ELR (cell line): ENCODE measurements at regions not wholly inside any gene's neighbourhood (a gene's known extent, or its start where the extent isn't known, plus 50 kb on each side); places are given as distances from the start of the nearest gene placed in this dataset.

Source experiments
- DNase-seq: peaks from one replicate; pipeline ENCODE4 v3.0.0-alpha.2; 2015; ENCODE audit warnings: low read depth

DNA sequence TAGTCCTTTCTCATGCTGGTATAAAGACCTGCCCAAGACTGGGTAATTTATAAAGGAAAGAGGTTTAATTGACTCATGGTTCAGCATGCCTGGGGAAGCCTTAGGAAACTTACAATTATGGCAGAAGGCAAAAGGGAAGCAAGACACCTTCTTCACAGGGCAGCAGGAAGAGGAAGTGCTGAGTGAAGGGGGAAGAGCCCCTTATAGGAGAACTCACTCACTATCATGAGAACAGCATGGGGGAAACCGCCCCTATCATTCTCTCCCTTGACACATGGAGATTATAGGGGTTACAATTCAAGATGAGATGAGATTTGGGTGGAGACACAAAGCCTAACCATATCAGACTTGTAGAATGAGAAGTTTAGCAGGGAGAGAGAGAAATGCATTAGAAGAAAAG, 373.3 kb upstream of the DIAPH2 start:
- no peak for DNase-seq

DNA sequence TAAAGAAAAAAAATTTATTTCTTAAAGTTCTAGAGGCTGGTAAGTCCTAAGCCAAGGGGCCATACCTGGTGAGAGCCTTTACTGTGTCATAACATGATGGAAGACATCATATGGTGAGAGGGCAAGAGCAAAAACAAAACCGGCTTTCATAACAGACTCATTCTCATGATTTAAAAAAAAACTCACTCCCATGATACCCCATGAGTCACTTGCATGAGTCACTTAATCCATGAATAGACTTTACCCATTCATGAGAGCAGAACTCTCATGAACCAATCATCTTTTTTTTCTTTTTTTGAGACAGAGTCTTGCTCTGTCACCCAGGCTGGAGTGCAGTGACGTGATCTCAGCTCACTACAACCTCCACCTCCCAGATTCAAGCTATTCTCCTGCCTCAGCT, 369.7 kb upstream of the DIAPH2 start:
- DNase-seq = peak; percentile 29

DNA sequence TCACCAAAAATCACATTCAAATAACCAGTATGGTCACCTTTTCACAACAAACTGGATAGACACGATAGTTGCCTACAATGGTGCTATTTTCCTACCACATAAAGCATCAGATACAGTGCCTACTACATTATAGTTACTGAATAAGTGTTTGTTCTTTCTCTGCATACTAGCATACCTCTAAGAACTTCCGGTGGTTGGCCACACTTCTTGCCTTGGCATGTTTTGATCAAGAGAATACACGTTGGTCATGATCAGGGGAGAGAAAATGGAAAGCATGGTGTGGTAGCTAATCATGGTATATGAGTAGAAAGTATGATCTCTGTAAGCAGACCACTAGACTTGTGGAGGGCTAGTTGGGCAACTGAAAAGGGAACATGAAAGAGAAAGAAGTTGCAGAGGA, 322.8 kb upstream of the DIAPH2 start:
- no peak for DNase-seq

DNA sequence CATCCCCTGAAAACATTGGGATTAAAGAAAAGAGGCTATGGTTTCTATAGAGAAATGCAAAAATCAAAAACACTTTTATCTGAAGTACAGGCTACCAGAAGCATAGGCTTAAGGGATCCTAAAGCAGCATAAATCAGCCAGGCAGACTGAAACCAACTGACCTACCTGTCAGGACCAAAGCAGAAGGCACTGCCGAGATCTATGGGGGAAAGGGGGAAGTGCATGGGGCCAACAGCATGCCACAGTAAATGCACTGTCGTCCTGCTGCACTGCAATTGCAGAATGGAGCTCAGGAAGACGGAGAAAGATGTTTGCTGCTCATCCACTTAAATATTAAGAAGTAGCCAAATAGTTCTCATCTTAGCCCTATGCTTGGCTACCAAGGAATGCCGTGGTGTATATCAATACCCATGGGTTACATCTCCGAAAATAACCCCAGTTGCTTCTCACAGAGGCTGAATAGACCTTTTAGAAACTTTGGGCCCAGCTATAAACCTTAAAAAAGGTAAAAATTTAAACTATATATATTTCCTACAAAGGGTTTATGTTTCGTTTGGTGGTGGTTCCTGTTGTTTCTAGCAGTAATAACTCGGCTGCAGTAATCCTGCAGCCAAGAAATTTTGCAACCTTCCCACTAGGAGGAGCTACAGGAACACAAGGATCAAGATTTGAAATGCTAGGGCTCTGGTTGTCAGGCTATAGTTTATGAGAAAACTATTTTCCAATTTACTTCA, 312.2 kb upstream of the DIAPH2 start:
- peak; percentile 51 for DNase-seq

DNA sequence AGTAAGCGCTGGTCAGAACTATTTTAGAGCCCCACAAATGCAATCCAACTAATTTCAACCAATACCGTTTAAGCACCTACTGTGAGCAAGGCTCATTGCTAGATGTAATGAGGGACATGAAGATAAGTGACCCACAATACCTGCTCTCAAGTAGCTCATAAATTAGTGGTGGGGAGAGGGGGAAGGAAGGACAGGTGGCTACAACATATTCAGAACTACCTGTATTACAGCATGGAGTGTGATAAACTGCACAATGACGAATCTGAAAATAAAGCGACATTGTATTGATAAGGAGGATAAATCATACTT, 311.6 kb upstream of the DIAPH2 start:
- DNase-seq = no peak

DNA sequence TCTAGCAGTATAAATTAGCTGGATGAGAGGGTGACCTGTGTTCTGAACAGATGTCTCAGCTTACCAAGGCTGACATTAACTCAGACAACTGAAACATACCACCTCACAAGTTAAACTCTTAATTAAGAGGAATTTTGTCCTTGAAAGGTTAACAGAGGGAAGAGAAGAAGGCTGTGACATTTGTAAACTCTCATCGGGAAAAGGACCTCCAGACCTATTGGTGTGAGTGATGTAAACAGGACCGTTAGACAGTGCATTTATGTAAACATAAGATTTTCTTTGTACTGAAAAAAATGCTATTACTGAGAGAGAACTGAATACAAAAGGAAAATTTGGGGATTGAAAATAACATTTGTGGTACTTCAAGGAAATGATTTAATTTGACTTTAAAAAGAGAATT, 308.4 kb upstream of the DIAPH2 start:
- DNase-seq = no peak

DNA sequence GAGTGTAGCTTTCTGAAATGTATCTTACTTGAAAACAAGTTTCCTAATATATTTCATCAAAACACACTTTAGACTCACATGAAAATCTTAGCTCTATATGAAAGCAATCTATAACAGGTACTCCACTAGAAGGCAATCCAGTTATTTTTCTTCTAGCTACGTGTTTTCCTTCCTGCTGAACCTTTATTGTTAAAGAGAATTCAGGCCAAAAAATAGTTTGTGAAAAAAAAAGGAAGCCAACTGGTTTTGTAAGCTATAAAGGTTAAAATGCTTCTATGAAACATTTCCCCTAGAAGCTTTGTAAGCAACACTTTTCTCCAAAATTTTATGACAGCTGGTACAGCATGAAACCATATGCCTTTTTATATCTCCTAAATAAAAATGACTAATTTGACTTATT, 304.7 kb upstream of the DIAPH2 start:
- DNase-seq = no peak

DNA sequence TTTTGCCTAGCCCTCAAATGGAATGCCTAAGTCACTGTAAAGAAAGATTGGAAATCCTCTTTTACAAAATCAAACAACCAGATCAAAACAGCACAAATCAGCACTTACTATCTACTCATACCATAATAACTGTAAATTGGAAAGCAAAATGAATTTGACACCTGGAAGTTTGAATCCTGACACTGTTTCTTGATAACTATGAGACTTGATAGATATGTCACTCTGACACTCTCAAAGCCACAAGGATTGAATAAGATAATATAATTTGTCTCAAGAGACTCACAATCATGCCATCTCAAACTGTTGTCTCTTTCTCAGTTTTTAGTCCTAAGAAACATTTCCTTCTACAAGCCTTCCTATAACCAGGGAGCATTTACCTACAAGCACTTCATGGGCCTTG, 302.6 kb upstream of the DIAPH2 start:
- DNase-seq = no peak

DNA sequence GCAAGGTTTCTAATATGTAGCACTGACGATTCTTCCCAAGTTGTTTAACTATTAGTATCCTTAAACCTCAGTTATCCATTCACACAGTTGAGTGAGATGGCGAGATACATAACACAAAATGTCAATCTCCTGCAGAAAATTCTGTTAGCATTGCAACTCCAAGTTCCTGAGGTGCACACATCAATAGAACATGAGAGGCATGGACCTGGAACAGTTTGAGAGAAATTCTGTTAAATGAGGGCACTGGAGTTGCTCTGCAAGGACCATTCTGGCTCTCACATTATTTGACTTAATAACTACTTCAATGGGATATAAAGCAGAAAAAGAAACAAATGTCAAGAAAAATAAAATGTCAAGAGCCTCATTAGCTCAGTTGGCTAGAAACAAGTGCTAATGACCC, 301.2 kb upstream of the DIAPH2 start:
- no peak for DNase-seq

DNA sequence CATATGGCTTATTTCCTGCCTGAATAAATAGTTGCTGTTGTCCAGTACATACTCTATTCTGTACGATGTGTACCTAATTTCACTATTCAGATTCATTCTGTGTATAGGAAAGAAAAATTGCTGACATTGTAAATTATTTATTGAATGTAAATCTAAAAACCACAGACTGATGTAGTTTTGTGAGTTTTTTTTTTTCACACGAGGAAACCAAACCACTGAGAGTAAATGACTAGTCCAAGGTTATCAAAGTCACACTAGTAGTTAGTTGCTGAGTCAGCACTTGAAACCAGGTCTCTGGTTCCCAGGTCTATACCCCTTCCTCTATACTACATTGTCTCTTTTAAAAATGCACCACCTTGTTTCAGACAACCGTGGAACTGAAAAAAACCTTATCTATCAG, 298.3 kb upstream of the DIAPH2 start:
- DNase-seq = no peak

DNA sequence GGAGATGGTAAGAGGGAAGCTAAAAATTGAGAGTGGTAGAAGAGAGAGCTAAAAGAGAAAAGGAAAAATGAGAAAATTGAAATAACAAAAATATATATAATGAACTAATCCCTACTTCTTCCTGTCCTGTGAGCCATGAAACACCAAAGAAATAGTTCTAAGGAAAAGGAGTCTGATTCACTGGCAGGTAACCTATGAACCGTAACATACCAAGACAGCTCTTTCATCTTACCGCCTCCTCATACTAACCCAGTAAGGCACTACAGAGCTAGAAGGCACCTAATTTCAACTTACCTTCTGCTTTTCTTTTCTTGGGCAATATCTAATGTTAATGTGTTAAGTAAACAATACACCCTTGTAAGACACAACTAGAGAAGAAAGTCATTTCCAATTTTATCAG, 297.7 kb upstream of the DIAPH2 start:
- no peak for DNase-seq

DNA sequence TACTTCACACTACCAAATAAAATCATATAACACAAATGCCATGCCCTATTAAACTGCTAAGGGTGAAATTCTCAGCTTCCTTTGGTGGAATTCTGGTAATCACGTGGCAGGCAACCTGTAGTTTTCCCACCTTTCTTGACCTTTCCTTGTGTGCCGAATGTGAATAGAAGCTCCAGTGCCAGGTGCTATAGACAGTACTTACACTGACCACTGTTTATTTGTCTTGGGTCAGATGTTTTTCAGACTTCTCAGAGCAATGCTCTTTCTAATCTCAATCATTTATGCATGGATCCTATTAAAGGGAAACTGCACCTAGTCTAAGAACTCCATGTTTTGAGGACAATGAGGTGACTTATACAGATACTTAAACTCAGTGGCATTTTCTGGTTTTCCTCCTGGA, 296.8 kb upstream of the DIAPH2 start:
- no peak for DNase-seq

DNA sequence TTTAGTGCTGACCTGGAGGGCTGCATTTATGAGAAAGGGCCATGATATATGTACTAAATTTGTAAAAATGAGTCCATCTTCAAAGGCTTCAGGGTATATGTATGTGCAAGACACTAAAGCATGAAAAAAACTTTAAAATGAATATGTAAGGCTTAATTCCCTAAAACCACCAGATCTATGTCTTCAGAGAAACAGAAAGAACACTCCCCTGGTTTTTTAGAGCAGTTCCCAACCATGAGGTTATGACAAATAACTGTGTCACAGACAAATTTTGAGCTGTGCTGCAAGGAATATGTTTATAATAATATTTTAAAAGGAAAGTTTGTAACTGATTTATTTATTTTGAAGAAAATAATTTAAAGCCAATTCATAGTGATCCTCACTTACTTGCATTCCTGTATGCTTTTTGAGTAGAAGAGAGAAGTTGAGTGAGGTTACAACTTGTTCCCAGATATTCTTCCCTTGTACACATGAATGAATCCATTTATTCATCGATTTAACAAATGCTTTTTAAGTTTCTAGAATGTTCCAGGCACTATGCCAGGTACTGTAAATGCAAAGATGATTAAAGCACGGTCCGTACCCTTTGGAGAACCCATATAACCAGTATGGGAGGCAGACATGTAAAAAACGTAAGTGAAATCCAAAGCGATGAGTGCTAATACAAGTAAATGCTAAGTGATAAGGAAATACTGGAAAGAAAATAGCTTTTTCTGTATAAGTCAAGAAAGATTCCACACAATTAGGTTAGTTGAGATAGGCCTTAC, 295.2 kb upstream of the DIAPH2 start:
- DNase-seq = no peak

DNA sequence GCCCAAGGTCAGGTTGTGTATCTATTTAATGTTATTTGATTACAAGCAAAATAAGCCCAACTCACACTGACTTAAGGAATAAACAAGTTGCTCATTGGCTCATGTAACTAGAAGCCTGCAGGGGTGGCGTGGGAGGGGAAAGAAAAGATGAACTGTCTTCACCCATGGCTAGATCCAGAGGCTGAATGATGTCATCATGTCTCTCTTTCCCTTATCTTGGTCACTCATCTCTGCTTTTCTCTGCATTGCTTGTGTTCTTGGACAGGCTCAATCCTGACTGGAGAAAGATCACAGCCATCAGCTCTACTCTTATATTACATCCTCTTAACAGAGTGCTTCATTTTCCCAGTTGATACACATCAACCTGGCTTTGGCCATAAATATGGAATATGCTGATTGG, 290.0 kb upstream of the DIAPH2 start:
- peak; percentile 6 for DNase-seq

DNA sequence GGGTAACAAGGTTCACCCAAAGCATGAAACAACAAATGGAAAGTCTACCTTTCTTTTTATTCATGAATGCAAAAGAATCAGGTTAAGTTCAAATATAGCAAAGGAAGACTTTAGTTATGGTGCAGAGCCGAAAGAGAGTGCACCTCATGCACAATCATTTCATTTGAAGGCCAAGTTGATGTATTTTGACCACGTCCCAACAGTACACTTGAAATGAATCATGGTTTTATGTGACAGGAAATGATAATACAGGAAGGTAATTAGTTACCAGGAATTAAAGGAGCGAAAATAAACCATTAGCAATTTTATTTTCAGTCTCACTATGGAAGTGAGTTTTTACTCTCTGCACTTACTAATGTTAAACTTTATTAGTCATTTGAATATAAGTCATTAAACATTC, 281.2 kb upstream of the DIAPH2 start:
- DNase-seq = no peak

DNA sequence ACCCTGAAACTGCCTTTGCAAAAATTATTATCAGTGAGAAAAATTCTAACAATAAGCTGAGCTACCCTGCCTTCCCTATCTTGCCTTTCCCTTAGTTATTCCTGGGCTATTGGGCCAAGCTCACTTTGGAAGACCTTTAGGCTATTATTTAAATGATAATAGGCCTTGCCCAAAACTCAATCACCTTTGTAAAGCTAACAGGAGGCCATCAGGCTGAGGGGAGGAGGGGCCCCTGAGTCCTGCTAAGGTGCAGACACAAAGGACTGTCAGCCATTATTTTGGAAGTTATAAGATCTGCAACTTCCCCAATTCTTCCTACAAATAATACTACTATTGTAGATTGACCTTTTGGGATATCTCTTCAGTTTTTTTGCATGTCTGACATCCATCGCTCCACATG, 278.8 kb upstream of the DIAPH2 start:
- DNase-seq = no peak

DNA sequence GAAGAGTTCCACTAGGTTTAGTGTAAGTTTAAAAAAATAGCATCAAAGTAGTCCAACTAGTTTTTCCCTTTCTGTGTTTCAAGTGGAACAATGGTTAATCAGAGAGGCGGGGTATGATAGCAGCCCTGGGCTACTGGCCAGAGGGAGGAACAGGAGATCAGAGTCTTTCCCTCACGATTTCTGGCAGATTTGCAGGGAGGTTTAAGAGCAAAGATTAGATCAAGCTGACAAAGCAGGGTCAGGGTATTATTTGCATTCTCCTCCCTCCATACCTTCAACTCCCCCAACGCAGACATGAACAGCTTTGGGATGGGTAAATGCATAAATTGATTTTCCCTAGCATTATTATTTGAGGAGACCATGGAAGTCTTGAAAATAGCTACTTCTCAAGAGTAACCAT, 277.6 kb upstream of the DIAPH2 start:
- DNase-seq = no peak

DNA sequence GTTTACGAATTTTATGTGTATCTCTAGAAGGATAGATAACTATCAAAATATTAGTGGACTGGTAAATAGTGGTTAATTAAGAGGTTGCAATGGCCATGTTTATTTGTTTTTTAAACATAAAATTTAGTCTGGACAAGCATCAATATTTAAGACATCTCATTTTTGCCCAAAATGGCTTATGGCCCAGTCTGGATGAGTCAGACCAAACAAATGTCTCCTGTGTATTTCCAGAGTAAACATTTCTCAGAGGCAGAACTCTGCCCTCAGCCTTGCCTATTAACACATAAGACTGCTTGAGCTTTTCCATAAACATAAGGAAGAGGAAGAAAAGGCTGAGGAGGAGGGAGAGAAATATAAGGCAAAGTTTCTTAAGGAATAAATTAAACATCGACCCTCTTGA, 277.1 kb upstream of the DIAPH2 start:
- DNase-seq = peak; percentile 31

DNA sequence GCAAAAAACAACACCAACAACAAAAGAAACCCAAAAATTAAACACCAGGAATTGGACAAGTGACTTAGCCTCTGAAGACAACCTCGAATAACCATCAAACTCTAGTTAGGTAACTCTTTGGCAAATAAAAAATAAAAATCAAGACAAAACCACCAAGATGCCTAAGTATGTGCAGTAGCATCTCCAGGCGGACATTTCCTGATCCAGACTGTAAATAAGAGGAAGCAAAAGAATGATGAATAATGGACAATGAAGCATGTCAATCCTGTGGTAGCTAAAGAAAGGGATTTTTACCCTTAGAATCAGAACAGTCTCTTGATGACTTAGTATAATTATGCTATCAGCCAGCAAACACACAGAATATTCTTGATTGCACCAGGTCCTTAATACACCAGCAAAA, 276.7 kb upstream of the DIAPH2 start:
- no peak for DNase-seq

DNA sequence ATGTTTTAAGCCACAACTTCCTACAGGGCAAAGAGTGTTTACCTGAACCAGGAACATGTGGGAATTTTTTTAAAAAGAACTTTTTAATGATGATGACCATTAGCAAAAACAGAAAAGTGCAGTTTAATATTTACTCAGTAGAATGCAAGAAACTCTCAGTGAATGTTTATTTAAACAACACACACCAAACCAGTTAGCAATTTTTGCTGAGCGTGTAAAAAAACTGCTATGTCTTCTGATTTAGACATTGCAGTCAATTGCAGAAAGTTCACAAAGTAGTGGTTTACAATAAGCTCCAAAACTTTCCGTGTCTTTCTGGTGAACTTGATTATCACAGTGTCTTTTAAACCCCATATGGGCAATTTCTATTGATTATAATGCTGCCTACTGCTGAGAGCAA, 273.7 kb upstream of the DIAPH2 start:
- no peak for DNase-seq

DNA sequence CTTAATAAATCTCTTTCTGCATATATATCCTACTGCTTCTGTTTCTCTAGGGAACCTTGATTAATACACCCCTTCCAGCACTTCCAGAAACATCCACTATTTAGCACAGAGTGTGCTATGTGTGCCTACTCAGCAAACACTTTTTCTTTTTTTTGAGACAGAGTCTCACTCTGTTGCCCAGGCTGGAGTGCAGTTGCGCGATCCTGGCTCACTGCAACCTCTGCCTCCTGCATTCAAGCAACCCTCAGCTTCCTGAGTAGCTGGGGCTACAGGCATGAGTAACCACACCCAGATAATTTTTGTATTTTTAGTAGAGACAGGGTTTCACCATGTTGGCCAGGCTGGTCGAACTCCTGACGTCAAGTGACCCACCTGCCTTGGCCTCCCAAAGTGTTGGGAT, 266.9 kb upstream of the DIAPH2 start:
- no peak for DNase-seq

DNA sequence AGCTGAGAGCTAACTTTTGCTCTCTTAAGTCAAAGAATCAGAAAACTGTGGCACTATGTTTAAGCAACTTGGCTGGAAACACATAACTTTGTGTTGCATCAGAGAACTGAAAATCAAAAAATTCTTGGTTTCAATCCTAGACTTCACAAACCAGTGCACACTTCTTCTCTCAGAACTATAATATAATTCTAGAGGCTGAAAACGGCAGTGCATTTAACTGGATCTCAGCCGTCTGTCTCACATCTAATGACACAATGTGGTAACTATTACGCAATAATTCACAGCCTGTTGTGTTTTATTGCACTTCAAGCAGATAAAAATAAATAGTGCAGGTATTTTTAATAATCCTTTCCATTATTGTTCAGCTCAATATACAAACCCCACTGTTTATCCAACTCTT, 260.6 kb upstream of the DIAPH2 start:
- no peak for DNase-seq

DNA sequence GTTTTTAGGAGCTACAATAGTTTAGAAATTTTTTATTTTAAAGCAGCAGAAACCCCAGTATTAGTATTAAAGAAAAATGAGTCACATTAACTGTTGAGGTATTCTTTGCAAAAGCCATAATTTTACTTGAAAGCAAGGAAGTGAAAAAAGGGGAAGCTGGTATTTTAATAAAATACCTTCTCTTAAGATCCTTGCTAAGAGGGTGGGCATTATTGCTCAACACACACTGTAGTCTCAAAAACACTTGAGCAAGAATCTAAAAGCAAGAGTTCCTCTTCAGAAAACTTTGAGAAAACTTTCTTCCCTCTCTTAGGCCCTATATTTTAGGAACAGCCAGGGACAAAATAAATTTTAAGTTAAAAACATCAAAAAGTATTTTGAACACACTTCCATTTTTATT, 259.4 kb upstream of the DIAPH2 start:
- DNase-seq = no peak

DNA sequence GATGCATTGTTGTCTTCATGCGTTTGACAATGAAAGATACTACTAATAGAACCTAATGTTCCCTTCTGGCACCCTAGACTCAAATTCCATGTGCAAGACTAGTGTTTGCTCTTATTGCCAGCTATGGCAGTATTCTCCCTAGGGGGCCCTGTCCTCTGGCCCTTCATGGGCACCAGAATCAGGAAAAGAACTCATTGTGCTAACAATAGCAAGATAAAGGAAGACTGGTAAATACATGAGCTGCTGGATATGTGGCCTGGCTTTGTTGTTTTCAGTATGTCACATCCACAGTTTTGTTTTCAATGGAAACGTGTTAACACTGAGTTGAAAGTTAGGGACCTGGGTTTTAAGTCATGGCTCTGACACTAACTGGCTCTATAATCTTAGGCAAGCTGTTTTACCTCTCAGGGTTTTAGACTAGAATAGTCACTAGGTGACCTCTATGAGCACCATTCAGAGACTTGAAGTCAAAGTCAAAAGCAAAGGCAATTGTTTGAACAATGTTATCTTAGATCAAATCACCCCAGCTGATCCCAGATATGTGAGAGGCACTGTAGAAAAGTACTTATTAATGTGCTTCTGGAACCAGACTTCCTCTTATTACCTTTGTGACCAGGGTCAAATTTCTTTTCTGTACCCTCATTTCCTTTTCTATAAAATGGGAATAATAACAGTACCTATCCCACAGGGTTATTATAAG, 253.7 kb upstream of the DIAPH2 start:
- DNase-seq = no peak
